Body of pancreas (tissue), 4 donors: ENCODE measurements at regions not wholly inside any gene's neighbourhood (a gene's known extent, or its start where the extent isn't known, plus 50 kb on each side); places are given as distances from the start of the nearest gene placed in this dataset.

Source experiments
- ATAC-seq: fragments of 150-250 bp; one replicate; pipeline ENCODE4 v1.9.1; 2016
- DNase-seq, 4 donors: peaks; one replicate each; pipeline ENCODE4 v3.0.0-alpha.2; 2019
- H3K27ac ChIP-seq, 4 donors: fragments of 200-600 bp; sonication (generic); 1 replicate in 3 of 4; 2 replicates in 1 of 4; pipeline versions ENCODE4 v1.5.1 to v1.6.1; 2016 to 2019; ENCODE audit warnings: mild to moderate bottlenecking in 1 of 4, mixed read lengths in 1 of 4, moderate library complexity in 1 of 4
- H3K27me3 ChIP-seq, 2 donors: fragments of 200-600 bp; sonication (generic); one replicate each; pipeline ENCODE4 v1.6.0; 2016; ENCODE audit warnings: mild to moderate bottlenecking in 1 of 2
- H3K36me3 ChIP-seq, 2 donors: fragments of 200-600 bp; sonication (generic); replicated peaks in 1 of 2; 2 replicates each; pipeline ENCODE4 v1.5.1; 2016; ENCODE audit warnings: low read depth in 2 of 2; ENCODE audit not compliant: insufficient read depth in 1 of 2
- H3K4me1 ChIP-seq: fragments of 200-600 bp; sonication (generic); one replicate; pipeline ENCODE4 v1.6.0; 2016
- H3K4me3 ChIP-seq, 2 donors: fragments of 200-600 bp; sonication (generic); 1 replicate in 1 of 2; 2 replicates in 1 of 2; pipeline ENCODE4 v1.5.1; 2016 to 2019
- H3K9me3 ChIP-seq, 3 donors: fragments of 200-600 bp; sonication (generic); 1 replicate in 2 of 3; 2 replicates in 1 of 3; pipeline ENCODE4 v1.5.1; 2016
- CTCF ChIP-seq, 7 experiments: fragments of 450-650 bp in 4 of 7; fragments of 200-600 bp in 3 of 7; sonication (generic) in 3 of 7; IDR thresholded peaks; one replicate each; pipeline ENCODE4 v1.5.1; 2016 to 2019; ENCODE audit warnings: antibody characterized with exemption in 7 of 7
- POLR2A ChIP-seq, 3 donors: fragments of 450-650 bp; IDR thresholded peaks; one replicate each; pipeline ENCODE4 v1.6.1; 2016; ENCODE audit warnings: antibody characterized with exemption in 3 of 3, mild to moderate bottlenecking in 2 of 3
- WGBS, 2 donors: methylation state at CpG; one replicate each; pipeline ENCODE4 v1.1.5; 2017; 5-methylcytosine and 5-hydroxymethylcytosine counted together
- intact Hi-C: fragments of 100-400 bp; cut with DNase I; formaldehyde crosslinking; loops from one replicate; pipeline ENCODE4 v1.15.1; 2023

GRCh38 chr11:24246715-24247114, 250.1 kb upstream of the LUZP2 start:
- 6 to 19% methylated on average over 1 of the region's 1 CpG for WGBS, 2 donors
- Histone ChIP-seq H3K9me3 (no peaks in the 10 kb centered on the region), H3K27ac (no peak overlapping the region), H3K4me1 (no peaks in the 10 kb centered on the region), H3K4me3 (no peak overlapping the region), H3K36me3 (no peaks in the 10 kb centered on the region), H3K27me3 (no peaks in the 10 kb centered on the region)
- DNase-seq (no peak), ATAC-seq (no peak)
- intact Hi-C loops, result no loop called here
- TF ChIP-seq CTCF (IDR thresholded peaks at IDR 0.05) (no peak), POLR2A (IDR thresholded peaks at IDR 0.05) (no peak)

- H3K4me1 ChIP-seq, result no peaks in the 10 kb centered on the region
- H3K4me3 ChIP-seq, result no peak overlapping the region
- no peaks in the 10 kb centered on the region for H3K36me3 ChIP-seq
- H3K27ac ChIP-seq, result no peak overlapping the region
- ATAC-seq (no peak), DNase-seq (no peak)
- H3K9me3 ChIP-seq, result no peaks in the 10 kb centered on the region
- no peaks in the 10 kb centered on the region for H3K27me3 ChIP-seq
- intact Hi-C loops, result no loop called here
- 75 to 85% methylated on average over 3 of the region's 3 CpGs for WGBS, 2 donors
- TF ChIP-seq CTCF (IDR thresholded peaks at IDR 0.05) (no peak), POLR2A (IDR thresholded peaks at IDR 0.05) (no peak)
Measured at GRCh38 chr11:24247846-24248245, 249.0 kb upstream of the LUZP2 start.

- no peak for TF ChIP-seq POLR2A (IDR thresholded peaks at IDR 0.05)
- TF ChIP-seq CTCF (IDR thresholded peaks at IDR 0.05), result no peak
- Histone ChIP-seq H3K9me3 (no peaks in the 10 kb centered on the region), H3K4me1 (no peaks in the 10 kb centered on the region), H3K36me3 (no peaks in the 10 kb centered on the region), H3K27ac (no peak overlapping the region), H3K27me3 (no peaks in the 10 kb centered on the region), H3K4me3 (no peak overlapping the region)
- DNase-seq (no peak), ATAC-seq (no peak)
- WGBS, 2 donors, result 85% methylated on average over 1 of the region's 1 CpG
- intact Hi-C loops, result no loop called here
Measured at GRCh38 chr11:24249921-24250320, 246.9 kb upstream of the LUZP2 start.

GRCh38 chr11:24253237-24253760, 243.6 kb upstream of the LUZP2 start:
- intact Hi-C loops, result no loop called here
- TF ChIP-seq POLR2A (IDR thresholded peaks at IDR 0.05) (no peak), CTCF (IDR thresholded peaks at IDR 0.05) (no peak)
- DNase-seq, result no peak

GRCh38 chr11:24264868-24265267, 232.0 kb upstream of the LUZP2 start:
- 58 to 69% methylated on average over 2 of the region's 2 CpGs for WGBS, 2 donors
- H3K36me3 ChIP-seq, result no peaks in the 10 kb centered on the region
- intact Hi-C loops, result no loop called here

More at GRCh38 chr11:24253237-24253760, 243.6 kb upstream of the LUZP2 start:
- H3K36me3 ChIP-seq, result no peaks in the 10 kb centered on the region
- H3K4me3 ChIP-seq, result no peak overlapping the region
- ATAC-seq, result no peak
- no peaks in the 10 kb centered on the region for H3K9me3 ChIP-seq
- H3K27ac ChIP-seq, result no peak overlapping the region
- H3K4me1 ChIP-seq, result no peaks in the 10 kb centered on the region
- 13 to 26% methylated on average over 1 of the region's 1 CpG for WGBS, 2 donors
- no peaks in the 10 kb centered on the region for H3K27me3 ChIP-seq

More at GRCh38 chr11:24264868-24265267, 232.0 kb upstream of the LUZP2 start:
- Histone ChIP-seq H3K27me3 (no peaks in the 10 kb centered on the region), H3K4me1 (no peaks in the 10 kb centered on the region), H3K9me3 (no peaks in the 10 kb centered on the region), H3K4me3 (no peak overlapping the region), H3K27ac (no peak overlapping the region)
- no peak for ATAC-seq
- TF ChIP-seq POLR2A (IDR thresholded peaks at IDR 0.05) (no peak), CTCF (IDR thresholded peaks at IDR 0.05) (no peak)
- no peak for DNase-seq
